IMR-90 (cell line): ENCODE measurements at regions not wholly inside any gene's neighbourhood (a gene's known extent, or its start where the extent isn't known, plus 50 kb on each side); places are given as distances from the start of the nearest gene placed in this dataset.

ENCODE experiments used
- CTCF ChIP-seq: conservative IDR thresholded peaks from 2 replicates; pipeline ENCODE4 v1.5.1; 2012; ENCODE audit warnings: mild to moderate bottlenecking, low read depth, low read length, improper control_type of control experiment
- ELK1 ChIP-seq: fragments of 150-350 bp; IDR thresholded peaks from 2 replicates; pipeline ENCODE4 v1.6.1; 2016; ENCODE audit warnings: low read depth, mild to moderate bottlenecking, low read length, moderate library complexity, borderline replicate concordance
- MAFK ChIP-seq: IDR thresholded peaks from 2 replicates; pipeline ENCODE4 v1.6.1; 2012; ENCODE audit warnings: low read depth, low read length, improper control_type of control experiment
- MAZ ChIP-seq: IDR thresholded peaks from 2 replicates; pipeline ENCODE4 v1.6.1; 2012; ENCODE audit warnings: low read depth, mild to moderate bottlenecking, low read length, improper control_type of control experiment, moderate library complexity, borderline replicate concordance
- POLR2A ChIP-seq: IDR thresholded peaks from 2 replicates; pipeline ENCODE4 v1.6.1; 2012; ENCODE audit warnings: mild to moderate bottlenecking, low read depth, low read length
- RCOR1 ChIP-seq: IDR thresholded peaks from 2 replicates; pipeline ENCODE4 v1.6.1; 2012; ENCODE audit warnings: mild to moderate bottlenecking, low read length, improper control_type of control experiment; ENCODE audit not compliant: insufficient replicate concordance
- SMC3 ChIP-seq: fragments of 150-350 bp; IDR thresholded peaks from 2 replicates; pipeline ENCODE4 v1.6.1; 2016; ENCODE audit warnings: low read depth, mild to moderate bottlenecking, antibody characterized with exemption, low read length, moderate library complexity
- USF2 ChIP-seq: fragments of 150-350 bp; IDR thresholded peaks from 2 replicates; pipeline ENCODE4 v1.6.1; 2017; ENCODE audit warnings: mild to moderate bottlenecking, antibody characterized with exemption, low read length, low read depth

- TF ChIP-seq CTCF (no peak), POLR2A (no peak), ELK1 (no peak), SMC3 (no peak), USF2 (no peak), RCOR1 (no peak), MAFK (no peak), MAZ (no peak)
Measured at GRCh38 chr10:57993302-57993701, 274.4 kb downstream of the IPMK start.
